GM23338 (cell line): ENCODE measurements at regions not wholly inside any gene's neighbourhood (a gene's known extent, or its start where the extent isn't known, plus 50 kb on each side); places are given as distances from the start of the nearest gene placed in this dataset.

Experiments
- ATAC-seq: fragments of 200-7000 bp; cut with Tn5 transposase; 3 replicates; pipeline ENCODE4 v1.9.1; 2020
- DNase-seq: peaks from one replicate; pipeline ENCODE4 v3.0.0-alpha.2; 2015; ENCODE audit warnings: low spot score
- H2AFZ ChIP-seq: fragments of 200-600 bp; sonication (generic); 2 replicates; pipeline ENCODE4 v1.8.0; 2016; ENCODE audit warnings: antibody characterized with exemption, mild to moderate bottlenecking, moderate library complexity
- H3F3A ChIP-seq: fragments of 200-600 bp; sonication (generic); replicated peaks from 2 replicates; pipeline ENCODE4 v1.8.0; 2017; ENCODE audit warnings: antibody characterized with exemption, mixed run types, low read depth
- H3K27ac ChIP-seq: fragments of 200-600 bp; sonication (generic); 2 replicates; pipeline ENCODE4 v1.6.1; 2016; ENCODE audit warnings: low read depth
- H3K27me3 ChIP-seq: fragments of 200-600 bp; sonication (generic); 2 replicates; pipeline ENCODE4 v1.8.0; 2016; ENCODE audit warnings: mild to moderate bottlenecking, mixed run types, moderate library complexity; ENCODE audit not compliant: insufficient read depth
- H3K36me3 ChIP-seq: fragments of 200-600 bp; sonication (generic); 2 replicates; pipeline ENCODE4 v1.8.0; 2016; ENCODE audit warnings: mild to moderate bottlenecking; ENCODE audit not compliant: insufficient read depth
- H3K4me1 ChIP-seq: fragments of 200-600 bp; sonication (generic); 2 replicates; pipeline ENCODE4 v1.8.0; 2016; ENCODE audit warnings: mild to moderate bottlenecking, moderate library complexity; ENCODE audit not compliant: insufficient read depth
- H3K4me2 ChIP-seq: fragments of 200-600 bp; sonication (generic); 2 replicates; pipeline ENCODE4 v1.7.1; 2017; ENCODE audit warnings: mixed run types
- H3K4me3 ChIP-seq: fragments of 200-600 bp; sonication (generic); 2 replicates; pipeline ENCODE4 v1.6.1; 2016; ENCODE audit warnings: mixed run types
- H3K79me2 ChIP-seq: fragments of 200-600 bp; sonication (generic); replicated peaks from 2 replicates; pipeline ENCODE4 v1.8.0; 2017; ENCODE audit warnings: mild to moderate bottlenecking; ENCODE audit not compliant: insufficient read depth
- H3K9me2 ChIP-seq: fragments of 200-600 bp; sonication (generic); 2 replicates; pipeline ENCODE4 v1.8.0; 2017; ENCODE audit not compliant: insufficient read depth
- H4K20me1 ChIP-seq: fragments of 200-600 bp; sonication (generic); replicated peaks from 2 replicates; pipeline ENCODE4 v1.8.0; 2017; ENCODE audit warnings: mild to moderate bottlenecking; ENCODE audit not compliant: insufficient read depth
- H3K27ac Mint-ChIP-seq: 2 replicates; pipeline ENCODE4 v1.8.0; 2020; ENCODE audit warnings: inconsistent platforms, mild to moderate bottlenecking, moderate library complexity, mixed read lengths
- H3K27me3 Mint-ChIP-seq: 3 replicates; pipeline ENCODE4 v1.8.0; 2022; ENCODE audit warnings: low read depth, mild to moderate bottlenecking, moderate library complexity, mixed read lengths, inconsistent platforms; ENCODE audit not compliant: insufficient read depth, poor library complexity
- H3K36me3 Mint-ChIP-seq: 3 replicates; pipeline ENCODE4 v1.8.0; 2021; ENCODE audit warnings: low read depth, mild to moderate bottlenecking, inconsistent platforms, moderate library complexity, mixed read lengths
- H3K4me1 Mint-ChIP-seq: 3 replicates; pipeline ENCODE4 v1.8.0; 2020; ENCODE audit warnings: mild to moderate bottlenecking, inconsistent platforms, mixed read lengths
- H3K4me3 Mint-ChIP-seq: 3 replicates; pipeline ENCODE4 v1.8.0; 2021; ENCODE audit warnings: moderate library complexity, mild to moderate bottlenecking, inconsistent platforms, mixed read lengths
- H3K9me3 Mint-ChIP-seq: 3 replicates; pipeline ENCODE4 v1.8.0; 2020; ENCODE audit warnings: moderate library complexity, mild to moderate bottlenecking, inconsistent platforms, mixed read lengths
- CREB1 ChIP-seq: fragments of 250-450 bp; sonication (Bioruptor Pico); IDR thresholded peaks from 2 replicates; pipeline ENCODE4 v1.5.0; 2020; ENCODE audit warnings: low read depth, mild to moderate bottlenecking, moderate library complexity
- EZH2 ChIP-seq: fragments of 200-600 bp; sonication (generic); IDR thresholded peaks from one replicate; pipeline ENCODE4 v1.8.0; 2017; ENCODE audit warnings: antibody characterized with exemption, mild to moderate bottlenecking, low read depth; ENCODE audit not compliant: unreplicated experiment
- JUNB ChIP-seq: IDR thresholded peaks from one replicate; pipeline ENCODE4 v1.6.1; 2016; ENCODE audit warnings: antibody characterized with exemption; ENCODE audit not compliant: unreplicated experiment
- NANOG ChIP-seq: IDR thresholded peaks from 2 replicates; pipeline ENCODE4 v1.6.1; 2016; ENCODE audit warnings: antibody characterized with exemption, borderline replicate concordance
- POLR2AphosphoS5 ChIP-seq: IDR thresholded peaks from 2 replicates; pipeline ENCODE4 v1.6.1; 2016; ENCODE audit warnings: antibody characterized with exemption, low read depth
- STAT1 ChIP-seq: IDR thresholded peaks from one replicate; pipeline ENCODE4 v1.6.1; 2016; ENCODE audit warnings: antibody characterized with exemption; ENCODE audit not compliant: unreplicated experiment
- ZNF114 ChIP-seq: fragments of 250-450 bp; sonication (Bioruptor Pico); IDR thresholded peaks from 2 replicates; pipeline ENCODE4 v1.5.0; 2020; ENCODE audit warnings: mild to moderate bottlenecking, moderate library complexity
- ZNF331 ChIP-seq: fragments of 250-450 bp; sonication (Bioruptor Pico); IDR thresholded peaks from 2 replicates; pipeline ENCODE4 v1.5.0; 2020; ENCODE audit warnings: low read depth, mild to moderate bottlenecking, moderate library complexity
- TF ChIP-seq, protein P1 (sequence below), 2 experiments: fragments of 200-600 bp in 1 of 2; sonication (generic) in 1 of 2; conservative IDR thresholded peaks; 2 replicates each; pipeline versions ENCODE4 v1.5.1 to v1.6.1; 2016 to 2017; ENCODE audit warnings: antibody characterized with exemption in 2 of 2, low read depth in 2 of 2, mild to moderate bottlenecking in 2 of 2, moderate library complexity in 1 of 2
- TF ChIP-seq, protein P2 (sequence below): IDR thresholded peaks from 2 replicates; pipeline ENCODE4 v1.6.1; 2016; ENCODE audit warnings: antibody characterized with exemption

DNA sequence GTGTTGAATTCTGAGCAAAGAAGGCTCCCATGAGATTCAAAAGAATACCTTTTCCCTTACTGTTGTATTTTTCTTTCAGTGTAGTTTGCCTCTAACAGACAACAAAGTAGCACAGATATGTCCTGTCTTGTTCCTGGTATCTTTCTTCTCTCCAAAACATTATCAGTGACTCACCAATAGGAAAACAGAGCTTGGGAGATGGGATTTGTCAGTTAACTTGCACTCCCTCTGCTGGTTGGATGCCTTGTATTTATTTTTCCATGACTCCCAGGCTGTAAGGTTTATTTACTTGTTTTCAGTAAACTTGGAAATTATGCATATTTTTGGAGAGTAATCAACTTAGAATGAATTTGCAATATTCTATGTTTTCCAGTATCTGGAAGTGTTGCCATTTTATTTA lies 129.7 kb downstream of the SAMD9 start:
- no peak overlapping the region for H3K4me2 ChIP-seq

DNA sequence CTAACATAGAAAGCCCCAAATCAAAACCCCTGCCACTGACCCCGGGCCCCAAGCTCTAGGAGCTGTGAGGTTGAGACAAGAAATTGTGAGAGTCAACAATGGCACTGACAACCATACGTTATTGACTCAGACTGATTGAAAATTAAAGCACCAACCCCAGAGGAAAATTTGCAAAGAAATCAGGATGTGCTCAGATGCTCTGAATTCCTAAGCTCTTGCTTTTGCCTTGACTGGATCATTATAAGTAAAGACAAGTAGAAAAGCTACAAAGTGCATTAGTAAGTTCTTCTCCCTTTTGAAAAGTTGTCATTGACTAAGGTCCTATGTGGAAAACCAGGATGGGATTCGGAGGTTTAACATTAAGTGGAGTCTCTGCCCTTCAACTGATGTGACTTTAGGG lies 130.2 kb downstream of the SAMD9 start:
- H2AFZ ChIP-seq: no peak overlapping the region
- no peaks in the 10 kb centered on the region for H3K36me3 ChIP-seq
- Mint-ChIP-seq H3K36me3 (no peaks in the 10 kb centered on the region), H3K4me3 (no peak overlapping the region), H3K4me1 (peaks cover 8% of the 10 kb centered on the region), H3K27me3 (peaks cover 2% of the 10 kb centered on the region), H3K27ac (no peak overlapping the region), H3K9me3 (no peaks in the 10 kb centered on the region)
- H3F3A ChIP-seq: no peaks in the 10 kb centered on the region
- H3K27me3 ChIP-seq: no peaks in the 10 kb centered on the region
- no peaks in the 10 kb centered on the region for H3K9me2 ChIP-seq
- no peak for TF ChIP-seq POLR2AphosphoS5
- TF ChIP-seq JUNB: no peak
- TF ChIP-seq STAT1: no peak
- TF ChIP-seq, protein P1, sequence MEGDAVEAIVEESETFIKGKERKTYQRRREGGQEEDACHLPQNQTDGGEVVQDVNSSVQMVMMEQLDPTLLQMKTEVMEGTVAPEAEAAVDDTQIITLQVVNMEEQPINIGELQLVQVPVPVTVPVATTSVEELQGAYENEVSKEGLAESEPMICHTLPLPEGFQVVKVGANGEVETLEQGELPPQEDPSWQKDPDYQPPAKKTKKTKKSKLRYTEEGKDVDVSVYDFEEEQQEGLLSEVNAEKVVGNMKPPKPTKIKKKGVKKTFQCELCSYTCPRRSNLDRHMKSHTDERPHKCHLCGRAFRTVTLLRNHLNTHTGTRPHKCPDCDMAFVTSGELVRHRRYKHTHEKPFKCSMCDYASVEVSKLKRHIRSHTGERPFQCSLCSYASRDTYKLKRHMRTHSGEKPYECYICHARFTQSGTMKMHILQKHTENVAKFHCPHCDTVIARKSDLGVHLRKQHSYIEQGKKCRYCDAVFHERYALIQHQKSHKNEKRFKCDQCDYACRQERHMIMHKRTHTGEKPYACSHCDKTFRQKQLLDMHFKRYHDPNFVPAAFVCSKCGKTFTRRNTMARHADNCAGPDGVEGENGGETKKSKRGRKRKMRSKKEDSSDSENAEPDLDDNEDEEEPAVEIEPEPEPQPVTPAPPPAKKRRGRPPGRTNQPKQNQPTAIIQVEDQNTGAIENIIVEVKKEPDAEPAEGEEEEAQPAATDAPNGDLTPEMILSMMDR (conservative IDR thresholded peaks at IDR 0.05; ENCODE audit: low read depth in 2 of 2): no peak
- no peak for TF ChIP-seq ZNF114 (CRISPR knock-in tag)
- TF ChIP-seq, protein P2, sequence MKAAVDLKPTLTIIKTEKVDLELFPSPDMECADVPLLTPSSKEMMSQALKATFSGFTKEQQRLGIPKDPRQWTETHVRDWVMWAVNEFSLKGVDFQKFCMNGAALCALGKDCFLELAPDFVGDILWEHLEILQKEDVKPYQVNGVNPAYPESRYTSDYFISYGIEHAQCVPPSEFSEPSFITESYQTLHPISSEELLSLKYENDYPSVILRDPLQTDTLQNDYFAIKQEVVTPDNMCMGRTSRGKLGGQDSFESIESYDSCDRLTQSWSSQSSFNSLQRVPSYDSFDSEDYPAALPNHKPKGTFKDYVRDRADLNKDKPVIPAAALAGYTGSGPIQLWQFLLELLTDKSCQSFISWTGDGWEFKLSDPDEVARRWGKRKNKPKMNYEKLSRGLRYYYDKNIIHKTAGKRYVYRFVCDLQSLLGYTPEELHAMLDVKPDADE: no peak
- TF ChIP-seq CREB1 (CRISPR knock-in tag): no peak
- TF ChIP-seq ZNF331: no peak
- no peak for TF ChIP-seq NANOG
- no peaks in the 10 kb centered on the region for H3K79me2 ChIP-seq
- H3K27ac ChIP-seq: no peak overlapping the region
- H4K20me1 ChIP-seq: no peaks in the 10 kb centered on the region
- H3K4me1 ChIP-seq: peaks cover 9% of the 10 kb centered on the region
- DNase-seq (no peak), ATAC-seq (no peak)
- no peak overlapping the region for H3K4me2 ChIP-seq
- no peak overlapping the region for H3K4me3 ChIP-seq

More for the DNA sequence above, 129.7 kb downstream of the SAMD9 start:
- DNase-seq: peak; percentile 54
- Histone ChIP-seq H3F3A (no peaks in the 10 kb centered on the region), H3K4me3 (no peak overlapping the region), H2AFZ (no peak overlapping the region), H3K4me1 (peaks cover 14% of the 10 kb centered on the region), H3K79me2 (no peaks in the 10 kb centered on the region), H3K36me3 (no peaks in the 10 kb centered on the region), H3K9me2 (no peaks in the 10 kb centered on the region), H3K27ac (no peak overlapping the region), H4K20me1 (no peaks in the 10 kb centered on the region), H3K27me3 (no peaks in the 10 kb centered on the region)
- ATAC-seq: peak; percentile 36; the same call in 2 of the 3 replicates
- no peak overlapping the region for H3K27ac Mint-ChIP-seq
- H3K36me3 Mint-ChIP-seq: no peaks in the 10 kb centered on the region
- no peak overlapping the region for H3K4me3 Mint-ChIP-seq
- no peaks in the 10 kb centered on the region for H3K9me3 Mint-ChIP-seq
- TF ChIP-seq, protein P1 (conservative IDR thresholded peaks at IDR 0.05; ENCODE audit: low read depth in 2 of 2): peak; percentile 66 to 68
- TF ChIP-seq, protein P2: no peak
- TF ChIP-seq EZH2: no peak
- peaks cover 13% of the 10 kb centered on the region for H3K4me1 Mint-ChIP-seq
- peaks cover 2% of the 10 kb centered on the region for H3K27me3 Mint-ChIP-seq
